ENCODE measurements at regions not wholly inside any gene's neighbourhood (a gene's known extent, or its start where the extent isn't known, plus 50 kb on each side); places are given as distances from the start of the nearest gene placed in this dataset.

DNA sequence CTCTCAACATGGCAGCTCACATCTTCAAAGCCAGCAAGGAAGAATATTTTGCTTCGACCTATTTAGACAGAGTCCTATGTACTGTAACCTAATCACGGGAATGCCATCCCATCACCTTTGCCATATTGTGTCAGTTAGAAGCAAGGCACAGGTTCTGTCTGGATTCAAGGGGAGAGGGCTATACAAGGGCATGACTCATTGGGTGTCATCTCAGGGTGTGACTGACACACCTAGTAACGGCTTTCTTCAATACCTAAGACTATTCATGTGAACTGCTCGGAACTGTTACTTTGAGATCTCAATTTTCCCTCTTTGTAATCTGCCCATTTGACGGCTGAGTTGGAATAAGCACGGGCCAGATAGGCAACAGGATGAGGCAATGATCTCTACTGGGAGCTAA lies 135.6 kb upstream of the HDGFL1 start:
- no peak overlapping the region for H3K4me3 Mint-ChIP-seq
- peaks cover 2% of the 10 kb centered on the region for H3K4me1 Mint-ChIP-seq
- H3K9me3 Mint-ChIP-seq: peaks cover 2% of the 10 kb centered on the region
- no peaks in the 10 kb centered on the region for H3K27me3 Mint-ChIP-seq (ENCODE audit: low read depth)
- DNase-seq (ENCODE audit: low spot score in 2 of 2, unreplicated experiment in 2 of 2): no peak
- H3K27ac Mint-ChIP-seq: no peak overlapping the region
- TF ChIP-seq, protein P1, sequence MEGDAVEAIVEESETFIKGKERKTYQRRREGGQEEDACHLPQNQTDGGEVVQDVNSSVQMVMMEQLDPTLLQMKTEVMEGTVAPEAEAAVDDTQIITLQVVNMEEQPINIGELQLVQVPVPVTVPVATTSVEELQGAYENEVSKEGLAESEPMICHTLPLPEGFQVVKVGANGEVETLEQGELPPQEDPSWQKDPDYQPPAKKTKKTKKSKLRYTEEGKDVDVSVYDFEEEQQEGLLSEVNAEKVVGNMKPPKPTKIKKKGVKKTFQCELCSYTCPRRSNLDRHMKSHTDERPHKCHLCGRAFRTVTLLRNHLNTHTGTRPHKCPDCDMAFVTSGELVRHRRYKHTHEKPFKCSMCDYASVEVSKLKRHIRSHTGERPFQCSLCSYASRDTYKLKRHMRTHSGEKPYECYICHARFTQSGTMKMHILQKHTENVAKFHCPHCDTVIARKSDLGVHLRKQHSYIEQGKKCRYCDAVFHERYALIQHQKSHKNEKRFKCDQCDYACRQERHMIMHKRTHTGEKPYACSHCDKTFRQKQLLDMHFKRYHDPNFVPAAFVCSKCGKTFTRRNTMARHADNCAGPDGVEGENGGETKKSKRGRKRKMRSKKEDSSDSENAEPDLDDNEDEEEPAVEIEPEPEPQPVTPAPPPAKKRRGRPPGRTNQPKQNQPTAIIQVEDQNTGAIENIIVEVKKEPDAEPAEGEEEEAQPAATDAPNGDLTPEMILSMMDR (IDR thresholded peaks at IDR 0.05; ENCODE audit: unreplicated experiment): no peak
- H3K36me3 Mint-ChIP-seq: no peaks in the 10 kb centered on the region

GRCh38 chr6:22435151-22435550 lies 134.2 kb upstream of the HDGFL1 start:
- no peaks in the 10 kb centered on the region for H3K27me3 Mint-ChIP-seq (ENCODE audit: low read depth)
- H3K9me3 Mint-ChIP-seq: peaks cover 2% of the 10 kb centered on the region
- H3K4me1 Mint-ChIP-seq: peaks cover 7% of the 10 kb centered on the region
- no peak overlapping the region for H3K4me3 Mint-ChIP-seq
- TF ChIP-seq, protein P1 (IDR thresholded peaks at IDR 0.05; ENCODE audit: unreplicated experiment): no peak
- H3K27ac Mint-ChIP-seq: no peak overlapping the region
- no peaks in the 10 kb centered on the region for H3K36me3 Mint-ChIP-seq
- DNase-seq (ENCODE audit: low spot score in 2 of 2, unreplicated experiment in 2 of 2): no peak

GRCh38 chr6:22436134-22436533 lies 133.2 kb upstream of the HDGFL1 start:
- peaks cover 2% of the 10 kb centered on the region for H3K9me3 Mint-ChIP-seq
- H3K27ac Mint-ChIP-seq: peak overlapping the region; percentile 9
- no peaks in the 10 kb centered on the region for H3K27me3 Mint-ChIP-seq (ENCODE audit: low read depth)
- H3K4me3 Mint-ChIP-seq: no peak overlapping the region
- H3K36me3 Mint-ChIP-seq: no peaks in the 10 kb centered on the region
- DNase-seq (ENCODE audit: low spot score in 2 of 2, unreplicated experiment in 2 of 2): no peak
- TF ChIP-seq, protein P1 (IDR thresholded peaks at IDR 0.05; ENCODE audit: unreplicated experiment): no peak
- H3K4me1 Mint-ChIP-seq: peaks cover 7% of the 10 kb centered on the region

GRCh38 chr6:22437665-22438064 lies 131.7 kb upstream of the HDGFL1 start:
- Mint-ChIP-seq H3K4me3 (no peak overlapping the region), H3K27me3 (ENCODE audit: low read depth) (no peaks in the 10 kb centered on the region), H3K27ac (no peak overlapping the region), H3K9me3 (peaks cover 2% of the 10 kb centered on the region), H3K36me3 (no peaks in the 10 kb centered on the region), H3K4me1 (peaks cover 7% of the 10 kb centered on the region)
- no peak for DNase-seq (ENCODE audit: low spot score in 2 of 2, unreplicated experiment in 2 of 2)
- TF ChIP-seq, protein P1 (IDR thresholded peaks at IDR 0.05; ENCODE audit: unreplicated experiment): no peak

DNA sequence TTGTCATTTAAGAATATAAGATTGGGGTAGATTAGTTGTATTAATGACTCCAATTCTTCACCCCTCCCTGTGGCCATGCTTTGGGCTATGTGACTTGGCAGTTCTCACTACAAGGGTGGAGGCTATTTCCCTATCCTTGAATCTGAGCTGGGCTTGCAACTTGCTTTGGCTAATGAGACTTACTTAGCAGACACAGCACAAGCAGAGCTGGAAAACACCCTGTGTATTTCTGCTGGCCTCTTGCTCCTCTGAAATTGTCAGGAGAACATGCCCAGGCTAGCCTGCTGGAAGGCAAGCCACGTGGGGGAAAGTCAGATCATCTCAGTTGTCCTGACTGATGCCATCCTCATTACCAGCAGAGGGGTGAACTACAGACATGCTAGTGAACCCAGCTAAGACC lies 126.5 kb upstream of the HDGFL1 start:
- Mint-ChIP-seq H3K36me3 (no peaks in the 10 kb centered on the region), H3K27ac (no peak overlapping the region), H3K4me3 (no peak overlapping the region), H3K9me3 (no peaks in the 10 kb centered on the region), H3K4me1 (peaks cover 19% of the 10 kb centered on the region), H3K27me3 (ENCODE audit: low read depth) (no peaks in the 10 kb centered on the region)
- TF ChIP-seq, protein P1 (IDR thresholded peaks at IDR 0.05; ENCODE audit: unreplicated experiment): no peak
- DNase-seq (ENCODE audit: low spot score in 2 of 2, unreplicated experiment in 2 of 2): no peak

DNA sequence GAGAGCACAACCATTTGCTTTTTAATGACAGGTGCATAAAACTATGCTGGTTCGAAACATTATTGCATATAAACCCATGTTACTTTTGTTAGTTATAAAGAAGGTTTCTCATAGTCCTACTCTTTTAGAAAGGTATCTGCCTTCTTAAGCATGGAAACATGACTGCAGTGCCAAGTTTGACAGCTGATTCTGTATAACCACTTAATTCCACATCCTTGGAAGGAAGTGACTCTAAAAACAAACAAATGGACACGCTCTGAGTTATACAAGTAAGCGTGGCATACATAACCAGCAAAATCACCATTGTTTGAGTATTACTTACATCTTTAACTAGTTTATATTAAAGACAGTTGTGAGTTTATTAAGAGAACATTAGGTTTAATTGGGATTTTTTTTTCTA lies 125.0 kb upstream of the HDGFL1 start:
- peaks cover 29% of the 10 kb centered on the region for H3K4me1 Mint-ChIP-seq
- H3K36me3 Mint-ChIP-seq: no peaks in the 10 kb centered on the region
- no peak overlapping the region for H3K4me3 Mint-ChIP-seq
- H3K27me3 Mint-ChIP-seq (ENCODE audit: low read depth): no peaks in the 10 kb centered on the region
- TF ChIP-seq, protein P1 (IDR thresholded peaks at IDR 0.05; ENCODE audit: unreplicated experiment): no peak
- no peaks in the 10 kb centered on the region for H3K9me3 Mint-ChIP-seq
- DNase-seq (ENCODE audit: low spot score in 2 of 2, unreplicated experiment in 2 of 2): no peak
- H3K27ac Mint-ChIP-seq: no peak overlapping the region
